Epithelial cell of esophagus (primary cell): ENCODE measurements at regions not wholly inside any gene's neighbourhood (a gene's known extent, or its start where the extent isn't known, plus 50 kb on each side); places are given as distances from the start of the nearest gene placed in this dataset.
"Not testable (repeated sequence)": the region's sequence is repeated elsewhere in the genome, so short reads cannot be mapped to it uniquely, and the experiment has no call there.

Experiments
- DNase-seq: peaks from one replicate; pipeline ENCODE4 v3.0.0; 2010; ENCODE audit warnings: low read depth
- H3K4me3 ChIP-seq: 2 replicates; pipeline ENCODE4 v1.5.1; 2011; ENCODE audit warnings: mild to moderate bottlenecking, low read length, control low read depth
- CTCF ChIP-seq: IDR thresholded peaks from 2 replicates; pipeline ENCODE4 v1.5.1; 2011; ENCODE audit warnings: low read depth, mild to moderate bottlenecking, low read length, control low read depth, inconsistent platforms; ENCODE audit not compliant: insufficient read depth; ENCODE audit errors: missing control alignments

GRCh38 chr5:97234380-97234779, 51.3 kb upstream of the RIOK2 start:
- DNase-seq, H3K4me3 ChIP-seq: not testable (repeated sequence)

GRCh38 chr5:97242341-97242740, 59.3 kb upstream of the RIOK2 start:
- TF ChIP-seq CTCF: no peak
- H3K4me3 ChIP-seq: no peak overlapping the region
- DNase-seq: no peak

- no peak for DNase-seq
- no peak for TF ChIP-seq CTCF
- no peak overlapping the region for H3K4me3 ChIP-seq
Observed at GRCh38 chr5:97243353-97243752, 60.3 kb upstream of the RIOK2 start.

- DNase-seq: no peak
- H3K4me3 ChIP-seq: no peak overlapping the region
- no peak for TF ChIP-seq CTCF
Observed at GRCh38 chr5:97245386-97245785, 62.3 kb upstream of the RIOK2 start.

- H3K4me3 ChIP-seq: no peak overlapping the region
- no peak for DNase-seq
- no peak for TF ChIP-seq CTCF
Observed at GRCh38 chr5:97250113-97250512, 67.1 kb upstream of the RIOK2 start.

GRCh38 chr5:97266076-97266475, 83.0 kb upstream of the RIOK2 start:
- no peak for DNase-seq
- TF ChIP-seq CTCF: no peak

GRCh38 chr5:97266576-97266975, 83.5 kb upstream of the RIOK2 start:
- no peak overlapping the region for H3K4me3 ChIP-seq
- no peak for DNase-seq
- TF ChIP-seq CTCF: no peak

More at GRCh38 chr5:97266076-97266475, 83.0 kb upstream of the RIOK2 start:
- H3K4me3 ChIP-seq: no peak overlapping the region

GRCh38 chr5:97267767-97268166, 84.7 kb upstream of the RIOK2 start:
- TF ChIP-seq CTCF: no peak
- no peak for DNase-seq
- H3K4me3 ChIP-seq: no peak overlapping the region
